Activated naive CD4-positive, alpha-beta T cell treated with anti-CD3 and anti-CD28 coated beads, Interleukin-2, amount 50 U/mL, for 24 hours (primary cell): ENCODE measurements at regions not wholly inside any gene's neighbourhood (a gene's known extent, or its start where the extent isn't known, plus 50 kb on each side); places are given as distances from the start of the nearest gene placed in this dataset.

Experiments used
- H3K27ac Mint-ChIP-seq: one replicate; pipeline ENCODE4 v1.8.0; 2021; ENCODE audit warnings: mild to moderate bottlenecking, mixed read lengths
- H3K27me3 Mint-ChIP-seq: one replicate; pipeline ENCODE4 v1.8.0; 2021; ENCODE audit warnings: mixed read lengths
- H3K36me3 Mint-ChIP-seq: one replicate; pipeline ENCODE4 v1.8.0; 2021; ENCODE audit warnings: mixed read lengths
- H3K4me1 Mint-ChIP-seq: one replicate; pipeline ENCODE4 v1.8.0; 2021; ENCODE audit warnings: mixed read lengths
- H3K4me3 Mint-ChIP-seq: one replicate; pipeline ENCODE4 v1.8.0; 2021; ENCODE audit warnings: mild to moderate bottlenecking, mixed read lengths
- H3K9me3 Mint-ChIP-seq: one replicate; pipeline ENCODE4 v1.8.0; 2021; ENCODE audit warnings: mixed read lengths

DNA sequence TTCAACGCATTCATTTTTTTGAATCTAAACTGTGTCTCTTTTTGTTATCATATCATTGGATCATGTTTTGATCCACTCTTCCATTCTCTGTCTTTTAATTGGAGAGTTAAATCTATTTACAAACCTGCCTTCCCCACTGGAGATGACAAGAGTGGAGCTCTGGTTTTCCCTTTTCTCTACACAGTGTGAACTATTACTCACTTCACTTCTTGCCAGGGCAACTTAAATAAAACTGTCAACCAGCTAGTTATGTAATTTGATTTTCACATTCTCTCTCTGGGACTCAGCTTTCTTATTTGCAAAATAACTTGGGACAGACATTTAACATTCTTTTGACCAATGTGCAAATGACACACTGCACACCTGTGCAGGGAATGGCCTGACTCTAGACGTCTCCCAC lies 230.8 kb upstream of the CST7 start:
- H3K4me1 Mint-ChIP-seq, result no peaks in the 10 kb centered on the region
- no peak overlapping the region for H3K27ac Mint-ChIP-seq
- peaks cover 10% of the 10 kb centered on the region for H3K27me3 Mint-ChIP-seq
- H3K9me3 Mint-ChIP-seq, result peaks cover 9% of the 10 kb centered on the region
- H3K36me3 Mint-ChIP-seq, result no peaks in the 10 kb centered on the region
- no peak overlapping the region for H3K4me3 Mint-ChIP-seq

DNA sequence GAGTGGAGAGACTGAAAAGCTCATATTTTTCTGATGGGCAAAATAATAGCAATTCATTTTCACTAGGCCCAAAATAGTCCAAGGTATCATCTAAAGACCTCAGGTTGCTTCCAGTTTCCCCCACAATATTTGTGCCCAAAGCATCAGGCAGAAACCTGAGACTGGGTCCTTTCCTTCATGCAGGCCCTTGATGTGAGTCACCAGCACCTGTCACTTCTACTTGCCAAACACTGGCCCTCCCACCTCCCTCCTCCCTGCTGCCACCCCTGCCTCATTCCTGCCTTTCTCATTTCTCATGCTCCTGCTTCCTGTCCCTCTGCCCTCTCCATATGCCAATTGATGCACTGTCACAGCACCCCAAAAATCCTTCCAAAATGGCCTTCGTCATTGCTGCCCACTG lies 230.4 kb upstream of the CST7 start:
- no peaks in the 10 kb centered on the region for H3K4me1 Mint-ChIP-seq
- no peak overlapping the region for H3K4me3 Mint-ChIP-seq
- peaks cover 5% of the 10 kb centered on the region for H3K9me3 Mint-ChIP-seq
- no peaks in the 10 kb centered on the region for H3K36me3 Mint-ChIP-seq
- no peak overlapping the region for H3K27ac Mint-ChIP-seq
- peaks cover 11% of the 10 kb centered on the region for H3K27me3 Mint-ChIP-seq

DNA sequence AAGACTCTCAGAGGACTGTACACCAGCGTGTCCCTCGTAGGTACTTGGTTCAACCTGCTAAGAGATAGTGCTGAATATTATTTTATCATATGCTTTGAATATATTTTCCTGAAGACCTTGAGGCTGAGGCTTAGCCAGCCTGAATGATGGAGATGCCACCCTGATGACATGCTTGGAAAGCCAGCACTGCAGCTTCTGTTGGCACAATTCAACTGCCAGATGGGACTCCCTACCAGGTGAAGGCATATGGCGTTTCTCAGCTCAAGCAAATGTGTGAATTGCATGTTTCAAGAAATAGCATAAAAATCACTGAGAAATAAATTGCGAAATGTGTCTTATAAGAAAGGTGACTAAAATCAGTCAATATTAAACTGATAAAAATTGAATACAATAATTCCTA lies 228.1 kb upstream of the CST7 start:
- no peaks in the 10 kb centered on the region for H3K4me1 Mint-ChIP-seq
- H3K9me3 Mint-ChIP-seq, result no peaks in the 10 kb centered on the region
- H3K27ac Mint-ChIP-seq, result no peak overlapping the region
- H3K27me3 Mint-ChIP-seq, result peaks cover 10% of the 10 kb centered on the region
- H3K4me3 Mint-ChIP-seq, result no peak overlapping the region
- no peaks in the 10 kb centered on the region for H3K36me3 Mint-ChIP-seq

DNA sequence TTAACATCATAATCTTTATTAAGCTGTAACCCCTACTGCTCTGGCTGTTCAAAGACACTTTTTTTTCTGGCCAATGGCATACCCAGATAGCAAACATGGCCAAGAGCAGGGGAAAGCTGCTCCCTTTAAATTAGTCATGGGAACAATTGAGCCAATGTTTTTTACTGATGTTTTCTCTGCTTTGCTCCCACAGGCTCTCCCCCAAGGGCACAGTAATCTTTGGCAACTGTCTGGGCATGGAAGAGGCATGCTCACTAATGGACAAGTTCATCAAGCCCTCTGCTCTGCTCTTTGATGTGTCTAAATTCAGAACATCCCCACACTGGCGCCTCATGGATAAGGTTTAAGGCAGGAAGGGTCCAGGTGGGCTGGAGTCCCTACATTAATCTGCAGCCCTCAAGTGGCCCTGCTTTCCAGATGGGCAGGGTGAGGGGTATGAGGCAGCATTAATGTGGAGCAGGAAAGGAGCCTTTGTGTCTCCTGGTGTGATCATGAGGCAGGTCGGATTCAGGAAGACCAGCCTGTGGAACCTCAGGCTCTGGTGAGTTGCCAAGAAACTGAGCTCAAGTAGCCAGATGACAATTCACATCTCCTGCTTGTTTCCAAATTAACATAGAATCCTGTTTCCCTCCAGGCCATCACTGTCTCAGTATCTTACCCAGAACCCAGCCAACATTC lies 227.0 kb upstream of the CST7 start:
- H3K27me3 Mint-ChIP-seq, result peaks cover 10% of the 10 kb centered on the region
- no peaks in the 10 kb centered on the region for H3K9me3 Mint-ChIP-seq
- no peaks in the 10 kb centered on the region for H3K36me3 Mint-ChIP-seq

DNA sequence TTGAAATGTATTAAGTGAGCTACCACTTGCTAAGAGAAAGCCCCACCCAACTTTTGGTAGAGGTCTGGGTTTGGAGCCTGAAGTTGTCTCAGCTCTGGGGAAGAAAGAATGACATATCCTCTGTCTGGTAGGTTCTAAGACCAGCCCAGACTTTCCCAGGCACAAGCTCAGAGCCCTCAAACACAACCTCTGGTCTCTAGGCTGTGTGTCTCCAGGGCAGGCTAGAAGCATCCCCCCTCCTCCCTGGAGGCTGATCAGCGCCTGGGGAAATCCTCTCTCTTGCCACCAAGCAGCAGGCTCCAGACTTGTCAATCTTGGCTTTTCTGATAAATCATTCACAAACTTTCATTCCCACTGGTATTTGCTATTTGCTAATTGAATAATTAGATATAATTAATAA lies 226.5 kb upstream of the CST7 start:
- H3K27me3 Mint-ChIP-seq, result peaks cover 7% of the 10 kb centered on the region
- no peak overlapping the region for H3K27ac Mint-ChIP-seq
- no peaks in the 10 kb centered on the region for H3K4me1 Mint-ChIP-seq
- H3K36me3 Mint-ChIP-seq, result no peaks in the 10 kb centered on the region
- H3K9me3 Mint-ChIP-seq, result no peaks in the 10 kb centered on the region
- no peak overlapping the region for H3K4me3 Mint-ChIP-seq

More for the DNA sequence above, 227.0 kb upstream of the CST7 start:
- Mint-ChIP-seq H3K4me1 (no peaks in the 10 kb centered on the region), H3K27ac (no peak overlapping the region), H3K4me3 (no peak overlapping the region)

DNA sequence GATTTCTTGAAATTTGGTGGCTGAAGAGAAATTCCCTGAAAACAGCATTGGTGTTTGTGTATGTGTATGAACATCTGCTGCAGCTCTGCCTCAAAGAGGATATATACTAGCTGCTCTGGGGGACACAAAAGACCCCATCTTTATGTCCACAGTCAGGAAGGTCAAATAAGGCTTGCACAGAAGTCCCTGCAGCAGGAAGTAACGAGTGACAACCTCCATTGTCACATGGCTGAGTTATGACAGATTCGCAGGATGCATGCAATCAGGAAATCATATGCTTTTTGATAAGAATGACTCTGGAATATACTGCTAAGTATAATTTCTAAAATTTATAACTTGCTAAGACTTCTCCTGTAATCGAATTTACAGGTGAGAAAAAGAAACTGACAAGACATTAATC lies 225.9 kb upstream of the CST7 start:
- Mint-ChIP-seq H3K4me1 (no peaks in the 10 kb centered on the region), H3K4me3 (no peak overlapping the region), H3K9me3 (no peaks in the 10 kb centered on the region), H3K27ac (no peak overlapping the region), H3K36me3 (no peaks in the 10 kb centered on the region), H3K27me3 (peaks cover 6% of the 10 kb centered on the region)

DNA sequence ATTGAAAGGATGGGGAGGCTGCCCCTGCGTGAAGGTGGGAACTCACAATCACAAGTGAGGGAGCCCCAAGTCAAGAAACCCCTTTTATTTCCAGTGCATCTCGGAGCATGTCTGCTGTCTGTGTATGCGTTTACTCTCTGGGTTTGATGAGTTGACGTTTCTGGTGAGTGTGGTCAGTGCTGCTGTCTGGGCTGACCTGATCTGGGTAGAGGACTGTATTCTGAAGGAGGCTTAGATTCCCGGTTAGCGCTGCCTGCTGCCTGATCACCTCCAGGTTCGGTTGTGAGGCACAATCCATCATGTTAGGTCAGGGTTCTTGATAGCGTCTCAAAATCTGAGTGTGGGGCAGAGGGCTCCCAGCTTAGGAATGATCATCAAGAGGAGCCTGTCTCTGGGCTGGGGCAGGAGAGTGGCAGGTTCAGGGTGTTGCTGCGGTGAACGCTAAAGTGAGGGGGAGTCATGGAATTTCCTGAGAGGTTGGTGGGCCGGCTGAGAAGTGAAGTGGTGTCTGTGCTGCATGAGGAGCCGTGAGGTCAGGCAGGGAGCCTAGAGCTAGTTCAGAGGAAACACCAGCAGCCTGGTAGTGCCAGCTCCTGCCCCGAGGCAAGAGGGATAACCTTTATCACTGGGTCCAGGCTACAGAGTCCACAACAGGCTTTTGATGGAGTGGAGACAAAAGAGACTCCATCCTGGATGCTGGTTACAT lies 225.3 kb upstream of the CST7 start:
- no peak overlapping the region for H3K4me3 Mint-ChIP-seq
- H3K9me3 Mint-ChIP-seq, result no peaks in the 10 kb centered on the region
- no peak overlapping the region for H3K27ac Mint-ChIP-seq
- H3K27me3 Mint-ChIP-seq, result peaks cover 6% of the 10 kb centered on the region
- H3K36me3 Mint-ChIP-seq, result no peaks in the 10 kb centered on the region
- H3K4me1 Mint-ChIP-seq, result no peaks in the 10 kb centered on the region

DNA sequence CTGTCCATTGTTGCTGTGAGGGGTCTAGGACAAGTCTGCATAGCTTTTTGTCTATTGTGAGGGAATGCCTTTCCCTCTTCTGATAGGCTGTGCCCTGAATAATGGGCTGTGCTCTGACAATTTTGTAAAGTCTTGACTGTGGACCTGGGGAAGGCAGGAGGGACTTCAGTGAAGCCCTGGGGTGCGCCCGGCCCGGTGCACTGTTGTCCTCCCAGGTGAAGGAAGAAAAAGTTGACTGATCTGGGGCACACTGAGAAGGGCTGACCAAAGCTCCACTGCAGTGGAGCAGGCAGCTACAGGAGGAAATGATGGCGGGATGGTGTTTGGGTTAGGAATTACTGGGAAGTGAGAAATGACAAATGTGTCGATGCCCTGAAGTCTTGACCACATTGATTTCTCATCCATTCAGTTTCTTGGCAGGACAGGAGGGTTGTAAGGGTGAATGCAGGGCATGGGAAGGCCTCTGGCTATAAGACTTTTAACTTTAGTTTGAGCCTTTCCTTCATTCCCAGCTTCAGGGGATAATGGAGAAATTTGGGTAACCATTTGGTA lies 224.0 kb upstream of the CST7 start:
- Mint-ChIP-seq H3K36me3 (no peaks in the 10 kb centered on the region), H3K27ac (no peak overlapping the region), H3K4me3 (no peak overlapping the region), H3K27me3 (peaks cover 2% of the 10 kb centered on the region), H3K9me3 (no peaks in the 10 kb centered on the region), H3K4me1 (no peaks in the 10 kb centered on the region)

DNA sequence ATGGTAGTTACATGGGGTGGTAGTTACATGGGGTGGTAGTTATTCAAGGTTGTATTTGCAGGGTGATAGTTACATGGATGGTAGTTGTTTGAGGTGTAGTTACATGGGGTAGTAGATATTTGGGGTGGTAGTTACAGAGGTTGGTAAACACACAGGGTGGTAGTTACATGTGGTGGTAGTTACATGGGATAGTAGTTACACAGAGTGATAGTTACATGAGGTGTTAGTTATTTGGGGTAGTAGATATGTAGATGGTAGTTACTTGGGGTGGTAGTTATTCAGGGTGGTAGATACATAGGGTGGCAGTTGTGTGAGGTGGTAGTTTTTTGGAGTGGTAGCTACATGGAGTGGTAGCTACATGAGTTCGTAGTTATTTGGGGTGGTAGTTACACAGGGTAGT lies 221.3 kb upstream of the CST7 start:
- no peaks in the 10 kb centered on the region for H3K36me3 Mint-ChIP-seq
- no peak overlapping the region for H3K4me3 Mint-ChIP-seq
- H3K9me3 Mint-ChIP-seq, result no peaks in the 10 kb centered on the region
- peaks cover 2% of the 10 kb centered on the region for H3K27me3 Mint-ChIP-seq
- no peak overlapping the region for H3K27ac Mint-ChIP-seq
- H3K4me1 Mint-ChIP-seq, result no peaks in the 10 kb centered on the region

DNA sequence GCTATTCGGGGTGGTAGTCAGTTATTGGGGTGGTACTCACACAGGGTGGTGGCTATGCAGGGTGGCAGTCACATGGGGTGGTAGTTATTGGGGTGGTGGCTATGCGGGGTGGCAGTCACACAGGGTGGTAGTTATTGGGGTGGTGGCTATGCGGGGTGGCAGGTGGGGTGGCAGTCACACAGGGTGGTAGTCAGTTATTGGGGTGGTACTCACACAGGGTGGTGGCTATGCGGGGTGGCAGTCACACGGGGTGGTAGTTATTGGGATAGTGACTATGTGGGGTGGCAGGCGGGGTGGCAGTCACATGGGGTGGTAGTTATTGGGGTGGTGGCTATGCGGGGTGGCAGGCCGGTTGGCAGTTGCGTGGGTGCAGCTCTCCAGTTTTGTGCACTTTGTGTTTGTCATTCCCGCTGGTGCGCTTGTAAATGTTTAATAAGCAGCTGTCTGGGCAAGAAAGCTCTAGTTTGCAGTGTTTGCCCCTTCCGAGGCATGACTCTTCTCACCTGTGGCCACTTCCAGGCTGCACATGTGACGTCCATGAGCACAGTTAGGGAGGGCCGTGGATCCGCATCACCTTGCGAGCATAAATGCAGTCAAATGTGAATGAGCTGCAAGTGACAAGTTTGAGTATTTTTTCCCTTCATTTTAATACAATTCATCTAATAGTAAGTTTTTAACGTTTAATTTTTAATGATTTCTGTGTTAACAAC lies 219.0 kb upstream of the CST7 start:
- Mint-ChIP-seq H3K9me3 (no peaks in the 10 kb centered on the region), H3K27ac (no peak overlapping the region), H3K4me3 (no peak overlapping the region), H3K27me3 (no peaks in the 10 kb centered on the region), H3K36me3 (no peaks in the 10 kb centered on the region), H3K4me1 (no peaks in the 10 kb centered on the region)

DNA sequence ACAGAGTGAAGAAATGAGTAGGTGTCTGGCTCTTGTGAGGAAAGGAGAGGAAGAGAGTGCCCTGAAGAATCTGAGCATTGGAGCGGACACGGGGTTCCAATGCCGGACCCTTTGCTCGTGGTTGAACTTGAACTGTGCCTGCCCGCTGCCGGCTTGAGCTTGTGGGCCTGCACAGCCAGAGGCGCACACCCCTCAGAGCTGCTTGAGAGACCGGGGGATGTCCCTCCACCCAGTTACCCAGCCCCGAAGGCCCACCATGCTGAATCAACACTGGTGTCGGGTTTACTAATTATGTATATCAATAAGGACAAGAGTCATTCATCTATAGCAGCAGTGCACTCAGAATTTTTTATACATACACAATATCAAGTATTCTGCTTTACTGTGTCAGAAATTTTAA lies 218.3 kb upstream of the CST7 start:
- H3K27me3 Mint-ChIP-seq, result no peaks in the 10 kb centered on the region
- no peaks in the 10 kb centered on the region for H3K36me3 Mint-ChIP-seq
- no peak overlapping the region for H3K27ac Mint-ChIP-seq
- no peaks in the 10 kb centered on the region for H3K9me3 Mint-ChIP-seq
- no peak overlapping the region for H3K4me3 Mint-ChIP-seq
- no peaks in the 10 kb centered on the region for H3K4me1 Mint-ChIP-seq

DNA sequence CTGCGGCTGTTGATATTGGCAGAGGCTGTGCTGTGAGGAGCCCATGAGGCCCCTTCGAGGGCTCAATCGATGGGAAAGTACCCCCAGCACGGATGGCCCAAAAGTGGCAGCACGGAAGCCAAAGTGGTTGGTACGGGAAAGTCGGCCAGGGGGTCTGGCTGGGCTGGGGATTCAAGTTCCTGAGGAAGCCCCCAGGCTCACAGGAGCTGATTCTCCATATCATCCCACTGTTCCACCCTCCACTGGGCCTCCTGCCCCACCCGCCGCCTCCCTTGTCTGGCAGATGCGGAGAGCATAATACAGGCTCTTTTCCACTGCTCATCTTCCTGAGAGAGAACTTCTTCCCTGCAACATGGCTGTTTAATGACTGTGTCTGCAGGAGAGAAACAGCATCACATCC lies 217.8 kb upstream of the CST7 start:
- no peaks in the 10 kb centered on the region for H3K4me1 Mint-ChIP-seq
- H3K27me3 Mint-ChIP-seq, result no peaks in the 10 kb centered on the region
- no peak overlapping the region for H3K4me3 Mint-ChIP-seq
- H3K36me3 Mint-ChIP-seq, result no peaks in the 10 kb centered on the region
- no peak overlapping the region for H3K27ac Mint-ChIP-seq
- H3K9me3 Mint-ChIP-seq, result no peaks in the 10 kb centered on the region

DNA sequence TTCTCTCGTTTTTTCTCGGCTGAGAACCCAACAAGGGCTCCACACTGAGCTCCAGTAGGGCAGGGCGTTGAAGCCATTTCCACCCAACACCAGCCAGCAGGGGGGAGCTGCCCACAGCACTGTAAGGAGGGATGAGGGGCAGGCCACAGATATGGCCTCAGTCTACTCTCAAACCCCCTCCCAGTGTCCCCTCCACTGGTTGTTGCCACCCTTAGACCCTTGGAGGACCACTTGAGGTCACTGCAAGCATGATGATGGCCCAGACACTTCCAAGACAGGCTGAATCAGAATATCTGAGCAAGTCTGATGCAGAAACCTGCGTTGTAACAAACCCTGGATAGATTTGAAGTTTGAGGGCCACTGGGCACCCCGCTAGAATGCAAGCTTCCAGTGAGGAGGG lies 217.0 kb upstream of the CST7 start:
- Mint-ChIP-seq H3K4me1 (no peaks in the 10 kb centered on the region), H3K36me3 (no peaks in the 10 kb centered on the region), H3K9me3 (no peaks in the 10 kb centered on the region), H3K4me3 (no peak overlapping the region), H3K27me3 (no peaks in the 10 kb centered on the region), H3K27ac (no peak overlapping the region)

DNA sequence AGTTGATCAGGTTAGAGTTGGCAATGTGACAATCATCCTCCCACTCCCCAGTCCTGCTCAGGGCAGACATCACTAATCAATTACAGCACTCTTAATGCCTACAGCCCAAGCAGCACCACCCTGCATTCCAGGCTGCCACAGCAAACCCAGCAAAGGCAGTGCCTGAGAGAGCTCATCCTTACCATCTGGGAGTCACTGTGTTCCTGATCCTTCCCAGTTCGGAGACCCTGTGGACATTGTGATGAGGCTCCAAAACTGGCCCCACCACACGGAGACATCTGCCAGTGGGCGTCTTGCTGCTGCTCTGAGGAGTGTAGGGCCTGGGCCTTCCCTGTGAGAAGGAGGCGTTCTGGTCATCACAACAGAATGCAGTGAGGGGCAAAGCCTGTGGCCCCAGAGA lies 216.5 kb upstream of the CST7 start:
- no peaks in the 10 kb centered on the region for H3K36me3 Mint-ChIP-seq
- H3K27me3 Mint-ChIP-seq, result no peaks in the 10 kb centered on the region
- no peaks in the 10 kb centered on the region for H3K4me1 Mint-ChIP-seq
- H3K27ac Mint-ChIP-seq, result no peak overlapping the region
- no peak overlapping the region for H3K4me3 Mint-ChIP-seq
- H3K9me3 Mint-ChIP-seq, result no peaks in the 10 kb centered on the region

DNA sequence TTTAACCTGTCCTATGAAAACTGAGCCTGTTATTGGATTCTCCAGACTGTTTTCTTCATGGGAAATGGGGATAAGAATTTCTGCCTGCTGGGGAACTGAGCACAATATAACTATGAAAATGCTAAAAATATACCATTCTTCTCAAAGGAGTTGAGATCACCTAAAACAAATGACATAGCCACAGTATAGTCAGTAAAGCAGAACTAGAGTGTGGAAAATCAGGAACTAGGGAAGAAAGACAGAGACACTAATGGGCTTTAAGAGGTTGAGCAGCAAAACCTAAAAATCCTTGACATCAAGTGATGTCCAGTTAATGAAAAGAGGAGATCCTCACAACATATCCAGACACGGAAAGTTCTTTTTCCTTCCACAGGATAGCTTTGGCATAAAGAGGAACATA lies 215.7 kb upstream of the CST7 start:
- Mint-ChIP-seq H3K4me1 (no peaks in the 10 kb centered on the region), H3K36me3 (no peaks in the 10 kb centered on the region), H3K4me3 (no peak overlapping the region), H3K27me3 (no peaks in the 10 kb centered on the region), H3K27ac (no peak overlapping the region), H3K9me3 (no peaks in the 10 kb centered on the region)

DNA sequence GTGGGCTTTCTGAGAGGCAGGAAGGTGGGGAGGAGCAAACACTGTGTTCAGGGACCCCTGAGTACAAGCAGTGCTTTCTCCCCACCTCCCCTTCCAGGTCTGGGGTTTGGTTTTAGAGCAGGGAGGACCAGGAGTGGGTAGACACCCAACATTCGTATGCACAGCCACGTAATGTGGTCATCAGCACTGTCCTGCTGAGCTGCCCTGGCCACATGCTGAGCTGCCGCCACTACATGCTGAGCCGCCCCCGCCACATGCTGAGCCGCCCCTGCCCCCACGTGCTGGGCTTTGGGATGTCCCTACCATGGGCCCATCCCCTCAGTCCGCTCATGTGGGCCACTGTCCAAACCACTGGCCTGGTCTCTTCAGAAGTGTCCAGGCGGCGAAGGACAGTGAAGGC lies 214.9 kb upstream of the CST7 start:
- Mint-ChIP-seq H3K4me1 (peaks cover 4% of the 10 kb centered on the region), H3K9me3 (no peaks in the 10 kb centered on the region), H3K27ac (no peak overlapping the region), H3K36me3 (no peaks in the 10 kb centered on the region), H3K4me3 (no peak overlapping the region), H3K27me3 (no peaks in the 10 kb centered on the region)
